Choroid plexus epithelial cell (primary cell): ENCODE measurements at regions not wholly inside any gene's neighbourhood (a gene's known extent, or its start where the extent isn't known, plus 50 kb on each side); places are given as distances from the start of the nearest gene placed in this dataset.

Source experiments
- DNase-seq: peaks from one replicate; pipeline ENCODE4 v3.0.0-alpha.2; 2010; ENCODE audit warnings: low read depth
- H3K4me3 ChIP-seq: 2 replicates; pipeline ENCODE4 v1.5.1; 2011; ENCODE audit warnings: low read depth, mild to moderate bottlenecking, control low read depth, low read length, moderate library complexity
- CTCF ChIP-seq: conservative IDR thresholded peaks from 2 replicates; pipeline ENCODE4 v1.5.1; 2011; ENCODE audit warnings: low read depth, mild to moderate bottlenecking, control low read depth, inconsistent platforms, low read length, moderate library complexity

DNA sequence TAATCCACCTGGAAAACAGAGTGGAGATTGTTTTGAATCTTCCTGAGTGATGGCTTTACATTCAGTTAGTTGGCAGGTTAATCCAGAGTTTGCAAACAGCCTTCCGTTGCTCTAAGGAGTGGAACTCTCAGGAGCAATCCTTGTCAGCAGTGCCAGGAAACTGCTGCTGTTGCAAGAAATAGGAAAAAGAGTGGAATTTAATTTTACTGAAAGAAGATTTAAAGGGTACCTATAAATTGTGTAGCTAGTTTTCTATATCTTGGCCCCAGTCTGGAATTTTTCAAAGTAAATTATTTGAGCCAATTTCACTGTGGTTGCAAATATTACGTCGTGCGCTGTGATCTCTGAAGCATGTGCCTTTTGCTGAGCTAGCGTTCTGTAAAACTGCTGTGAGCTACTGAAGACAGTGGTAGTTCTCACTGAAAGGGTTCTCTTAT, 55.5 kb upstream of the SLC5A12 start:
- H3K4me3 ChIP-seq = no peak overlapping the region
- peak; percentile 23 for DNase-seq
- TF ChIP-seq CTCF = no peak

DNA sequence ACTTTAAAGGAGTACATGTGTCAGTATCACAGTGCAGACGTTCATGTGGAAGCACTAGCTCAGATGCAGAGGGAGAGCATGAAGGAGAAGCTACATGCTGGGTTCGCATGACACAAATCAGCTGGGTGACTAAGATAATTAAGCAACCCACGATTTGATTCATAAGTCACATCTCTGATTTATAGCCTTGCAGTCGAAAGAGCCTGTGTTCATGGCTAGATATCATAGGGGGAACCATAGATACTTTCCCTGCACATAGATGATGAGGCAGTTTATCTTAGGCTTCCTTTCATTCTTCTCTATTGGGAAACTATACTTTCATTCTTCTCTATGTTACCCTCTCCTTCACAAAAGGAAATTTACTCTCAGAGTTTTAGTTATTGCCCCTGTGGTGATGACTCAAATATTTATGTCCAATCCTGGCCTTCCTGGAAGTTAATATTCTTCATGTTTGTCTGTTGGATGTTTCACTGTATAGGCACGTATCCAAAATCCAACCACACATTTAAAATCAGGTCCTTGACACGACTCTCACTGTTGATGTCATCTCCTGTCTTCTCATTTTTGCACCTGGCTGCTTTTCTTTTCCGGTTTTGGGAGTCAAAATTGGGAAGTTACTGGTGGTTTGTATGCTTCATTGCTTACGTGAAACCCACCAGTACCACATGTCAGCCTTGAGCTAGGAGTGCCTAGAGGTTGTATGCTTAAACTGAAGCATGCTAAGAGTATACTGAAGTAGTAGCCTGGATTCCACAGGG, 56.3 kb upstream of the SLC5A12 start:
- H3K4me3 ChIP-seq = no peak overlapping the region
- DNase-seq = peak; percentile 61
- TF ChIP-seq CTCF = no peak

GRCh38 chr11:26779074-26779865, 57.4 kb upstream of the SLC5A12 start:
- TF ChIP-seq CTCF = no peak
- no peak for DNase-seq
- no peak overlapping the region for H3K4me3 ChIP-seq

DNA sequence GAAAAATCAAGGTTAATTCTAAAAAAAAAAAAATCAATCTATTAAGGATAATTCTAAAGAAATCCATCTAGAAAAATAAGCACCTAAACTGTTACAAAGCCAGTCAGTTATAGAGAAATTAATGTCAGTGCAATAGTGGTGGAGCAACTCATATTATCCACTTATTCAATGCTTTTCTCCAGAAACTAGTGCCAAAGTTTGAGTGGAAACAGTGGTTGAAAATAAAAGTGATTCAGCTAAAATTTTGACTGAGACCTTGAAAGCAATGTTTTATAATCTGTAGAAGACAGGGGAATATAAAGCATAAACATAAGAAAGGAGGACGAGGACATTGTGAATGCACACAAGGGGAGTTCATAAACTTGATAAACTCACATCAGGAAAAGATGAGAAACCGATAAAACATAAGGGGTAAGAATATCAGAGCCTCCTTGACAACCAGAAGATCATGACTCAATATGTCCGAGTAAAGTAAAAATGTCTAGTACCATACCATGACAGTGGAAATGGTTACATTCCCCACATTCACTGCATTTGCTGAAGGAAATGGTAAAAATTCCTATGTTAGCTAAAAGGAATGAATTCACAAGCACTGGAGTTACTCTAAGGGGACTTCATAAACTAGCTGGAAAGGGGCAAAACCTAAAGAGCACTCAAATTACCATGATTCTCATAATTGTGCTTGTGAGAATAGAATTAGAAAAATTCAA, 58.7 kb upstream of the SLC5A12 start:
- no peak overlapping the region for H3K4me3 ChIP-seq
- TF ChIP-seq CTCF = no peak
- DNase-seq = peak; percentile 39

- no peak overlapping the region for H3K4me3 ChIP-seq
- TF ChIP-seq CTCF = no peak
- no peak for DNase-seq
These were observed 60.5 kb upstream of the SLC5A12 start for GRCh38 chr11:26782220-26782965.

DNA sequence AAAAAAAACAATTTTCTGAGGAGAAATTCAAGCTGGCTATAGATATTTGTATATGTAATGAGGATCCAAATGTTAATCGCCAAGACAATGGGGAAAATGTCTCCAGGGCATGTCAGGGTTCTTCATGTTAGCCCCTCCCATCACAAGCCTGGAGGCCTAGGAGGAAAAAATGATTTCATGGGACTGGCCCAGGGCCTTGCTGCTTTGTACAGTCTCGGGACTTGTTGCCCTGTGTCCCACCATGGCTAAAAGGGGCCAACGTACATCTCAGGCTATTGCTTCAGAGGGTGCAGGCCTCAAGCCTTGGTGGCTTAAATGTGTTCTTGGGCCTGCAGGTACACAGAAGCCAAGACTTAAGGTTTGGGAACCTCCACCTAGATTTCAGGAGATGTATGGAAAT, 62.1 kb upstream of the SLC5A12 start:
- TF ChIP-seq CTCF = no peak
- DNase-seq = no peak
- no peak overlapping the region for H3K4me3 ChIP-seq
